IMR-90 (cell line): ENCODE measurements at regions not wholly inside any gene's neighbourhood (a gene's known extent, or its start where the extent isn't known, plus 50 kb on each side); places are given as distances from the start of the nearest gene placed in this dataset.

Source experiments
- BHLHE40 ChIP-seq: fragments of 150-350 bp; IDR thresholded peaks from 2 replicates; pipeline ENCODE4 v1.6.1; 2016; ENCODE audit warnings: mild to moderate bottlenecking, low read depth, low read length
- CEBPB ChIP-seq: IDR thresholded peaks from 2 replicates; pipeline ENCODE4 v1.6.1; 2012; ENCODE audit warnings: low read depth, low read length, improper control_type of control experiment
- CHD1 ChIP-seq: IDR thresholded peaks from 2 replicates; pipeline ENCODE4 v1.6.1; 2012; ENCODE audit warnings: low read depth, low read length, improper control_type of control experiment
- MAFK ChIP-seq: IDR thresholded peaks from 2 replicates; pipeline ENCODE4 v1.6.1; 2012; ENCODE audit warnings: low read depth, low read length, improper control_type of control experiment
- MAZ ChIP-seq: IDR thresholded peaks from 2 replicates; pipeline ENCODE4 v1.6.1; 2012; ENCODE audit warnings: low read depth, mild to moderate bottlenecking, low read length, improper control_type of control experiment, moderate library complexity, borderline replicate concordance
- MXI1 ChIP-seq: IDR thresholded peaks from 2 replicates; pipeline ENCODE4 v1.6.1; 2012; ENCODE audit warnings: low read depth, mild to moderate bottlenecking, low read length, moderate library complexity, borderline replicate concordance
- POLR2A ChIP-seq: IDR thresholded peaks from 2 replicates; pipeline ENCODE4 v1.6.1; 2012; ENCODE audit warnings: mild to moderate bottlenecking, low read depth, low read length
- RAD21 ChIP-seq: IDR thresholded peaks from 2 replicates; pipeline ENCODE4 v1.6.1; 2012; ENCODE audit warnings: low read length, improper control_type of control experiment
- RCOR1 ChIP-seq: IDR thresholded peaks from 2 replicates; pipeline ENCODE4 v1.6.1; 2012; ENCODE audit warnings: mild to moderate bottlenecking, low read length, improper control_type of control experiment; ENCODE audit not compliant: insufficient replicate concordance
- RFX5 ChIP-seq: IDR thresholded peaks from 2 replicates; pipeline ENCODE4 v1.8.0; 2012; ENCODE audit warnings: low read depth, mild to moderate bottlenecking, low read length, moderate library complexity
- SMC3 ChIP-seq: fragments of 150-350 bp; IDR thresholded peaks from 2 replicates; pipeline ENCODE4 v1.6.1; 2016; ENCODE audit warnings: low read depth, mild to moderate bottlenecking, antibody characterized with exemption, low read length, moderate library complexity
- TF ChIP-seq, protein P1 (sequence below): conservative IDR thresholded peaks from 2 replicates; pipeline ENCODE4 v1.5.1; 2012; ENCODE audit warnings: mild to moderate bottlenecking, low read depth, low read length, improper control_type of control experiment
- TF ChIP-seq, protein P2 (sequence below): fragments of 150-350 bp; IDR thresholded peaks from 2 replicates; pipeline ENCODE4 v1.6.1; 2017; ENCODE audit warnings: mild to moderate bottlenecking, antibody characterized with exemption, low read length, low read depth

GRCh38 chr9:96022445-96023051, 147.1 kb downstream of the ERCC6L2 start:
- TF ChIP-seq POLR2A (no peak), RAD21 (no peak), BHLHE40 (no peak), CHD1 (no peak), MAFK (no peak), MAZ (no peak), SMC3 (no peak), CEBPB (no peak), RFX5 (no peak), MXI1 (no peak), RCOR1 (no peak)
- TF ChIP-seq, protein P1, sequence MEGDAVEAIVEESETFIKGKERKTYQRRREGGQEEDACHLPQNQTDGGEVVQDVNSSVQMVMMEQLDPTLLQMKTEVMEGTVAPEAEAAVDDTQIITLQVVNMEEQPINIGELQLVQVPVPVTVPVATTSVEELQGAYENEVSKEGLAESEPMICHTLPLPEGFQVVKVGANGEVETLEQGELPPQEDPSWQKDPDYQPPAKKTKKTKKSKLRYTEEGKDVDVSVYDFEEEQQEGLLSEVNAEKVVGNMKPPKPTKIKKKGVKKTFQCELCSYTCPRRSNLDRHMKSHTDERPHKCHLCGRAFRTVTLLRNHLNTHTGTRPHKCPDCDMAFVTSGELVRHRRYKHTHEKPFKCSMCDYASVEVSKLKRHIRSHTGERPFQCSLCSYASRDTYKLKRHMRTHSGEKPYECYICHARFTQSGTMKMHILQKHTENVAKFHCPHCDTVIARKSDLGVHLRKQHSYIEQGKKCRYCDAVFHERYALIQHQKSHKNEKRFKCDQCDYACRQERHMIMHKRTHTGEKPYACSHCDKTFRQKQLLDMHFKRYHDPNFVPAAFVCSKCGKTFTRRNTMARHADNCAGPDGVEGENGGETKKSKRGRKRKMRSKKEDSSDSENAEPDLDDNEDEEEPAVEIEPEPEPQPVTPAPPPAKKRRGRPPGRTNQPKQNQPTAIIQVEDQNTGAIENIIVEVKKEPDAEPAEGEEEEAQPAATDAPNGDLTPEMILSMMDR, result no peak
- TF ChIP-seq, protein P2, sequence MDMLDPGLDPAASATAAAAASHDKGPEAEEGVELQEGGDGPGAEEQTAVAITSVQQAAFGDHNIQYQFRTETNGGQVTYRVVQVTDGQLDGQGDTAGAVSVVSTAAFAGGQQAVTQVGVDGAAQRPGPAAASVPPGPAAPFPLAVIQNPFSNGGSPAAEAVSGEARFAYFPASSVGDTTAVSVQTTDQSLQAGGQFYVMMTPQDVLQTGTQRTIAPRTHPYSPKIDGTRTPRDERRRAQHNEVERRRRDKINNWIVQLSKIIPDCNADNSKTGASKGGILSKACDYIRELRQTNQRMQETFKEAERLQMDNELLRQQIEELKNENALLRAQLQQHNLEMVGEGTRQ, result no peak
